ENCODE measurements at regions not wholly inside any gene's neighbourhood (a gene's known extent, or its start where the extent isn't known, plus 50 kb on each side); places are given as distances from the start of the nearest gene placed in this dataset.

DNA sequence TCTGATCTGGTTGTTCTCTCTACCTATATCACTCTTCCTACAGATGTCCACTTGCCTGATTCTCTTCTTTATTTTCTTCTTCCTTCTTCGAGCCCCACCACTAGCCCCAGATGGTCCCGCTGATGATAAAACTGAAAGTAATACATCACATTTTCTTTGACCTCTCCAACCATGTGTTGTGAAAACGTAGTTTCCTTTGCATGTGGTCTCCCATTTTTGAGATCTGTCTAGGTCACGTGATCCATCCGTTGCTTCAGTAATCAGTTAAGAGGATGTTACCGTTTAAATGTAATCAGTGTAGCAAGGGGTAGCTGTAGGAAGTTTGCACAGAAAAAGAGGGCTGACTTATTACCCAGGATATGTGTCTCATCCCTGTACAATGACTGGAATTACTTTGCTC is 426.3 kb upstream of the TLE4 start:
- TF ChIP-seq GATA2 (IDR thresholded peaks at IDR 0.05; ENCODE audit: low read depth, low read length) (no peak), GATA3 (IDR thresholded peaks at IDR 0.05; ENCODE audit: low read depth, low read length) (no peak)

All from SH-SY5Y (cell line).